HG02885 (cell line): ENCODE measurements at regions not wholly inside any gene's neighbourhood (a gene's known extent, or its start where the extent isn't known, plus 50 kb on each side); places are given as distances from the start of the nearest gene placed in this dataset.

Experiments used
- ATAC-seq: cut with Tn5 transposase; IDR thresholded peaks from one replicate; pipeline ENCODE4 v1.9.1; 2021; ENCODE audit warnings: mild to moderate bottlenecking; ENCODE audit not compliant: unreplicated experiment, poor library complexity

DNA sequence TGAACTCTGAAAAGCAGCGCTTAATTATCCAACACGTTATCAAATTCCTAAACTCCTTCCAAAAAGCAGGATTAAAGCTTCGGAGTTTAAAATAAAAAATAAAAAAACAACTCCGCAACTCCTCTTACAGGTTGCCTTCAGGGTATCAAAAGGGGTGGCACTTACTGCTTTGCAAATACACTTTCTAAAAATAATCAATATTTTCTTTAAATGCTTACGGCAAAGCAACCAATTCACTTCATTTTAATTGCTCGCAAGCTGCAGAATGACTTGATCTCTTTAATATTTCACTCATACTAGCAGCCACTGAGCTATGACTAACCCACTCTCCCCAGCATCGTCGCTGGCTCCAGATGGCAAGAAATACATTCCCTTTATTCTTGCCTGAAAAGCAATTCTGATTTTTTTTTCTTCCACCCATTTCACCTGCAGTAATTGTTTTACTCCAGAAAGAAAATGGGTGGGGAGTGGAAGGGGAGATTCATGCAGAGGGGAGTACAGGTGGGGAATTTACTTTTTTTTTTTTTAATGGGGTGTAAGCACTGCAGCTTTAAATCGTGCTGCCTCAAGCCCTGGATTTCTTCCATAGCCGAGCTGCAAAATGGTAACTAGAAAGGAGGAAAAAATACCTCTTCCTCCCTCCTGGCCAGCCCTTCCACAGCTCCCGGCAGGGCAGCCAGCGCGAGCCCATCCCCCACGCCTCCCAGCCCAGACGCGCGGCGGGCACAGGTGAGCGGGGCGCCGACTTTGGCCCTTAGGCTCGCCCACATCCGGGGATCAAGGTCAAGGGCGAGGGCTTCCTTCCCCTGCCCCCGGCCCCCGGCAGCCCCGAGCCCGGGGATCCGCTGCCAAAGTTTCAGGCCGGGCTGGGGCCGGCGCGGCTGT lies 54.2 kb upstream of the FHIP2A start:
- ATAC-seq: peak; percentile 49

DNA sequence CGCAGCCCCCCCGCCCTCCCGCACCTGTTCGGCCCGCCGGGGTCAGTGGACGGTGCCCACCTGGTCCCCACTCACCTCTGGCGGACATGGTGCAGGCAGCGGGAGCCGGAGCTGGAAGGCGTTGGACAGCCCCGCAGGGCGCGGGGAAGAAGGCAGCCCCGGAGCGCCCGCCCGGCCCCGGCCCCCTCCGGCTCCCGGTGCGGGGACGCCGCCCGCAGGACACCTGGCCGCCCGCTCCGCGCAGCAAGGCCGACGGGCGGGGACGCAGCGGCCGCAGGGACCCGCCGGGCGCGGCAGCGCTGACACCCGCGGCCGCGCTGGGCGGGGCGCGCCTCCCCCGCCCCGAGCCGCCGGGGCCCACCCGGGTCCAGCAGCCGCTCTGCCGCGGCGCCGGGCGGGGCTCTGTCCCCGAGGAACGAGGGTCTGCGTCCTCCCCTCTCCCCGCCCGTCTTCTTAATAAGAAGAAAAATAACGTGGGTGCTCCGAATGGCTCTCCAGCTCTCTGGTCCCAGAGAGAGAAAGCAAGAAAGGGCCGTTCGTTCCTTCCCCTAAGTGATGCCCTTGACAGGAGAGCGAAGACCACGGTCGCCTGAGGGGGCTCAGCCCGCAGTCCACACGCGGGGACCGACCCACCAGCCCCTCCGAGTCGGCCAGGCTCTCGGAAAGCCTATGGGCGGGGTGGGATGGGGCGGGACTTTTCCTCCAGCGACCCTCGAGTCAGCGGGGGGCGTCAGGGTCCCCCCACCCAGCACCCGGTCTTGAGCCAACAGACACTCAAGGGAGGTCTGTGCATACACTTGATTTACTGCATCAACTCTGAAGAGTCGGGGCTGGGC lies 53.4 kb upstream of the FHIP2A start:
- peak; percentile 55 for ATAC-seq

DNA sequence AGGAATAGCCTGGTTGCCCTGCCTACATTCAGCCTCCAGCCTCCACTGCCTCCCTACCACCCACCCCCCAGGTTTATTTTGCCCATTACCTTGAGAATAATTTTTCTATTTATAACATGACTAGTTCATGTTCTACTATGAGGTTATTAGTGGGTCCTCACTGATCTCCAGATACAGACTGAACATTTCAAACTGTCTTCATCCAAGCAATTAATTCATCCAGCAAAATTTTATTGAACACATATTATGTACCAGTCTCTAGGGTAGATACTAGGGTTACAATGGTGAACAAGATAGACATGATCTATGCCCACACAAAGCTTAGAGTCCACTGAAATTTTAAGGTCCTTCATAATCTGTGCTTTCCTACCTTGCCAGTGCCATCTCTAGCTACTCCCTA lies 51.6 kb upstream of the FHIP2A start:
- no peak for ATAC-seq

DNA sequence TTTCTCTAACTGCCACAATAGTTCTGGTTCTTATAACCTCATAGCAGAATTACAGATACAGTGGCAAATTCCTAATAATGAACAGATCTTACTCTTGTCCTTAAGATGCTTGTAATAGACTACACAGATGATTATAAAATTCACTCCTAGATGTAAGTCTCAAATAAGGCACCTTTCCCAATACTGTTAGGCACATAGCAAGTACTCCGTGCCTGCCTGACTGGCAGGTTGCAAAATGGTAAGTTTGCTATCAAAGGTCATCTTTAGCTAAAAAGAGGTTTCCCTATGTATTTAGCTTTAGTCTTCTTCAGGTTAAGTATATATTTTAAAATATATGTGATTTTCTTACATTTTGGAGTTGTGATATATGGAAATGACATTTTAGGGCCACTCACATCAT lies 50.4 kb upstream of the FHIP2A start:
- ATAC-seq: no peak

DNA sequence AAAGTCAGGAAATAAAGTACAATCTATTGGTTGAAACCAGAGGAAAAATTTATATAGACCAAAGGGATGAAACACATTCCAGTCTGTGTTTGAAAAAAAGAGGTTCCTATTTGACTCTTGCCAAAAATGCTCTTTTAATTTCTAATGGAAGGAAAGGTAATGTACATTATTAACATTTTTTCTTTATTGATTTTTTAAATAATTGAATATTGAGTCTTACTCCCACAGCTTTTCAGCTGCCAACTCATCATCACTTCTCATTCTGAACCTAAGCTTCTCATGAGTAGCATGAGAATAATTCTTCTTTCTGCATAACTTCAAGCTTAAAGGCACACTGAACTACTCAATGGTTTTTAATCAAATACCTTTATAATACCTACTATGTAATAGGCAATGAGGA lies 49.8 kb upstream of the FHIP2A start:
- ATAC-seq: no peak
